Left ventricle myocardium superior (tissue), 1 donor: ENCODE measurements at regions not wholly inside any gene's neighbourhood (a gene's known extent, or its start where the extent isn't known, plus 50 kb on each side); places are given as distances from the start of the nearest gene placed in this dataset. TPM values are rescaled to one million over a fixed set of nuclear protein-coding genes. Genes with fewer than 3 reads are reported as not detected.

Experiments used
- ATAC-seq: fragments of 200-7000 bp; cut with Tn5 transposase; one replicate; pipeline ENCODE4 v1.9.1; 2020; ENCODE audit warnings: mild to moderate bottlenecking, moderate library complexity
- DNase-seq: peaks from one replicate; pipeline ENCODE4 v3.0.0-alpha.2; 2020
- intact Hi-C: fragments of 100-400 bp; cut with micrococcal nuclease; formaldehyde crosslinking; loops from one replicate; pipeline ENCODE4 v1.11.0; 2022
- microRNA-seq: library from miRNA; unstranded; fragments of <30 nt; microRNA quantifications from one replicate; pipeline ENCODE4 v1.2.0, GENCODE V29; 2020; ENCODE audit warnings: borderline number of aligned reads
- donor health status: DM: no; HTN: yes; CAD: no; lungs with severe emphysema.

GRCh38 chr9:90540734-90541133, 101.9 kb downstream of the DIRAS2 start:
- intact Hi-C loops: no loop called here
- DNase-seq (no peak), ATAC-seq (no peak)

GRCh38 chr9:90544488-90544887, 98.1 kb downstream of the DIRAS2 start:
- ATAC-seq (no peak), DNase-seq (no peak)
- intact Hi-C loops: no loop called here

- intact Hi-C loops: no loop called here
- ATAC-seq (no peak), DNase-seq (no peak)
Observed at GRCh38 chr9:90546200-90546599, 96.4 kb downstream of the DIRAS2 start.

GRCh38 chr9:90547896-90548295, 94.7 kb downstream of the DIRAS2 start:
- intact Hi-C loops: no loop called here
- ATAC-seq (no peak), DNase-seq (no peak)

- intact Hi-C loops: no loop called here
- ATAC-seq (no peak), DNase-seq (no peak)
Observed at GRCh38 chr9:90552317-90552716, 90.3 kb downstream of the DIRAS2 start.

- ATAC-seq: no peak
- no peak for DNase-seq
- intact Hi-C loops: no loop called here
Observed at GRCh38 chr9:90555351-90556057, 87.1 kb downstream of the DIRAS2 start.

- ATAC-seq: no peak
- intact Hi-C loops: no loop called here
- no peak for DNase-seq
Observed at GRCh38 chr9:90556897-90557675, 85.5 kb downstream of the DIRAS2 start.

- intact Hi-C loops: no loop called here
- no peak for DNase-seq
- no peak for ATAC-seq
Observed at GRCh38 chr9:90559075-90560073, 83.2 kb downstream of the DIRAS2 start.

Small RNAs in the stretch of these regions (microRNA-seq; reads per million reads assigned to microRNA genes)
- gene MIR4290: not detected
